Activated T-helper 17 cell treated with anti-CD3 and anti-CD28 coated beads, Interleukin-2, amount 50 U/mL, for 72 hours (primary cell): ENCODE measurements at regions not wholly inside any gene's neighbourhood (a gene's known extent, or its start where the extent isn't known, plus 50 kb on each side); places are given as distances from the start of the nearest gene placed in this dataset.

Source experiments
- ATAC-seq: fragments of 150-1000 bp; cut with Tn5 transposase; replicated peaks from 2 replicates; pipeline ENCODE4 v1.10.0; 2021; ENCODE audit warnings: mild to moderate bottlenecking, moderate library complexity
- H3K27ac Mint-ChIP-seq: one replicate; pipeline ENCODE4 v1.8.0; 2022; ENCODE audit warnings: mixed read lengths
- H3K27me3 Mint-ChIP-seq: one replicate; pipeline ENCODE4 v1.8.0; 2022; ENCODE audit warnings: mixed read lengths
- H3K36me3 Mint-ChIP-seq: one replicate; pipeline ENCODE4 v1.8.0; 2022; ENCODE audit warnings: low read depth, mild to moderate bottlenecking, mixed read lengths
- H3K4me1 Mint-ChIP-seq: one replicate; pipeline ENCODE4 v1.8.0; 2022; ENCODE audit warnings: mixed read lengths
- H3K4me3 Mint-ChIP-seq: one replicate; pipeline ENCODE4 v1.8.0; 2022; ENCODE audit warnings: mild to moderate bottlenecking, mixed read lengths
- H3K9me3 Mint-ChIP-seq: one replicate; pipeline ENCODE4 v1.8.0; 2022; ENCODE audit warnings: mixed read lengths

DNA sequence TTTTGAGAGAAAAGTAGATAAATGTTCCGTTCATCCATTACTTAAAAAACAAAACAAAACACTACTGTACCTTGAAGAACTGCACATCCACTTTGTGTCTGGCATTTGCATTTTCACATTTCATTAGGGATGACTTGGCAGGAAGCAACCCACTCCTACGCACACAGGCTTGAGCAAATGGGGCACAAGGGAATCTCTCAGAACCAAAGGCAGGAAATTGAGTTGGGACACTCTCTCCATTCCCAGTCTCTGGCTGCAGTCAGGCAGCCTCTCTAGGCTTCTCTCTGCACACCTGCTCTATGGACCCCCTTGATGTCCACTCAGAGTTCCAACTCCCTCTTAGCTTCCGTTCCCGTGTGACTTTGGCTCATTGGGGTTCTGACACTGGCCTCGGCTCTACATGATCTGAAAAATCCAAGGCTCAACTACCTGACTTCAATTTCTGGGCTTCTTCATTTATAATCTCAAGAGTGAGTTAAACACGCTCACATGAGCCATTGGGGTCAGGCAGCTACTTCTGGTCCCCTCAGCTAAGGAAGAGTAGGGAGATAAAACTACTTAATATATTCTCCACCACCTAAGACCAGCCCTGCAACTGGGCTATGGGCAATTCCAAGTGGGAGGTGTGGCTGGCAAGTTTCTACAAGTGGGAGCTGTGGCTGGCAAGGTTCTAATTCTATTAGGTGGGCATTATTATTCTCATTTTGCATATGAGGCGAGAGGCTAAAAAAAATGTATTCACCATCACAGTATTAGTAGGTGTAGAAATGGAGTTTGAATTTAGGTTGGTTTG is 251.9 kb downstream of the SOD2 start:
- ATAC-seq, result no peak
- Mint-ChIP-seq H3K27ac (no peak overlapping the region), H3K27me3 (peaks cover 13% of the 10 kb centered on the region), H3K4me3 (no peak overlapping the region), H3K36me3 (no peaks in the 10 kb centered on the region), H3K9me3 (no peaks in the 10 kb centered on the region), H3K4me1 (no peaks in the 10 kb centered on the region)

DNA sequence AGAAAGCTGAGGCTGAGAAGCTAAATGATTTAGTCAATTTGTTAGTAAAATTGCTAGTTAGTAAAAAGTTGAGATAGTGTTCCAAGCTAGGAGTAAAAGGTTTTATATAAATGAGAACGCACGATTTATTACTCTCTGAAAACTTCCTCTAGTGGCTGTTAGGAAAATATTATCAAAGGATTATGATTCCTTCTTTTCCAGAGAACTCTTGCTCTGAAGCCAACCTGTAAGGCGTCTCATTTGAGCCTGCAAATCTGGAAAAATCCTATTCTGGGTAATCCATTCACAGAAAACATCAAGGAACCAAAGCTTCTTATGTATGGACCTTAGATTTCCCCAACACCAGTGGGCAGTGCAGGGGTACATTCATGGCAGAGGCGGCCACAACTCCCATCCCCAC is 252.7 kb downstream of the SOD2 start:
- Mint-ChIP-seq H3K36me3 (no peaks in the 10 kb centered on the region), H3K27ac (no peak overlapping the region), H3K27me3 (peaks cover 18% of the 10 kb centered on the region), H3K4me1 (no peaks in the 10 kb centered on the region), H3K9me3 (no peaks in the 10 kb centered on the region), H3K4me3 (no peak overlapping the region)
- no peak for ATAC-seq

DNA sequence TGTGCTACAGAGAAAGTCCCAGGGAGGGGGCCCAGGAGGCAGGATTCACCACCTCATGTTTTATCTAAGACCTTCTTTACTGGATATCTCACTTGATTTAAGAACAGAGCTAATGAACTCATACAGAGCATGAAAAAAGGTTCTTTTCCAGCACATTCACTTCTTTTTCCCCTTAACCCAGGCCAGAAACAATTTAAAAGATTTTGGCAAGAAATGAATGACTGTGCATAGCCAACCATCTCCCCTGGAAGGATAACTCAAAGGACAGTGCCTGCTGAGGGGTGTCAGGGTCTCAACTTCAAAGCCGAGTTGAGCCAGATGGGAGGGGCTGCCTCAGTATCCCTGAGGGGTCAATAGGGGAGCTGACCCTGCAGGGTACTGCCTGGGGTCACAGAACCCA is 253.4 kb downstream of the SOD2 start:
- H3K27ac Mint-ChIP-seq, result no peak overlapping the region

DNA sequence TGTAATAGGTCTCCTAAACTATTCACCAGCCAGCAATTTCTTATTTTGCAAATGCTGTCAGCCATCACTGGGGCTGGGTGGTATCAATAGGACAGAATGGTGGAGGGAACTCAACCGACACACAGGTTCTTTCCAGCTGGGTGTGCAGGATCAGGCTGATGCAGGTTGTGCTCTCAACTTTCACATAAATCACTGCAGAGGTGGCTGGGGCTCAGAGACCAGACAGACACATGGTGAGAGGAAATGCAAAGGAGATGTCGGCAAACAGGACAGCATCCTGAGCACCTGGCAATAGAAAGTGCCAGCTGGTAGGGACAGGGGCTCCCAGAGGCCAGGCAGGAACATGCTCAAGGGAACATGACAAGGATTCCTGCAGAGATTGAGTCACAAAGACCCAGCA is 254.9 kb downstream of the SOD2 start:
- peaks cover 16% of the 10 kb centered on the region for H3K27me3 Mint-ChIP-seq
- ATAC-seq, result no peak
- H3K4me3 Mint-ChIP-seq, result no peak overlapping the region
- no peak overlapping the region for H3K27ac Mint-ChIP-seq
- H3K4me1 Mint-ChIP-seq, result no peaks in the 10 kb centered on the region
- peaks cover 11% of the 10 kb centered on the region for H3K9me3 Mint-ChIP-seq
- no peaks in the 10 kb centered on the region for H3K36me3 Mint-ChIP-seq

More for the DNA sequence above, 253.4 kb downstream of the SOD2 start:
- Mint-ChIP-seq H3K4me1 (no peaks in the 10 kb centered on the region), H3K36me3 (no peaks in the 10 kb centered on the region), H3K9me3 (peaks cover 4% of the 10 kb centered on the region), H3K27me3 (peaks cover 23% of the 10 kb centered on the region), H3K4me3 (no peak overlapping the region)
- no peak for ATAC-seq

DNA sequence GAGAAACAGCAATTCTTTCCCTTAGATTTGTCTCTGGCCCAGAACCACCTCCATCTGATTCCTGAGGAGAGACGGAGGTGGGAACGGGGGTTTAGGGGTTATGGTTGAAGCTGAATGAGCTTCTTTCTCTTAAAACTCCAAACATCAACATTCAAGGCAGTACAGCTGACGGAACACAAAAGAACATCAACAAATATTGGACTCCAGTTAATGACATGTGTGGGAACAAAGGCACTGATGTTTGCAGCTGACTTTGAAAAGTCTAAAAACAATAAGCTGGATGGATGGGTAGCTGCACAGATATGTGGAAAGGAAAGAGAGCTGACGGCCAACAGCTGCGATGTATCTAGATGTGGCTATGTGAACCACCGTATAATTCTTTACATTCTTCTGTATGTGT is 256.5 kb downstream of the SOD2 start:
- peaks cover 14% of the 10 kb centered on the region for H3K9me3 Mint-ChIP-seq
- H3K4me1 Mint-ChIP-seq, result no peaks in the 10 kb centered on the region
- no peaks in the 10 kb centered on the region for H3K36me3 Mint-ChIP-seq

DNA sequence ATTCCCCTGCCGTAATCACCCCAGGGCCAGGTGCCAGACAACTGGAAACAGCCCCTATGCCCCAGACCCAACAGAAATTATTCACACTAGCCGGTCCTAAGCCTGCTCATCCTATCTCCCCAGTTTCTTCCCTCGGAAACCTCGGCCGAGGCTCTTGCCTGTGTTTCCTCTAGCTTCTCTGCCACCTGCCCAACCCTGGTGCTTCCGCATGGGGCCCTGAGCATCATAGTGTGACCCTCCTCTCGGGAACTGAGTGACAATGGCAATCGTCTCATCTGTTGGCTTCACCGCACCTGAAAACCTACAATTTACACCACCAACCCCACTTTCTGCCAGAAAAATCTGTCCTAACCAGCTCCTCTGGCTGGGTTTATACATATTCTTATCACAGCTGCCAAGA is 257.3 kb downstream of the SOD2 start:
- H3K27me3 Mint-ChIP-seq, result peaks cover 15% of the 10 kb centered on the region
- H3K36me3 Mint-ChIP-seq, result no peaks in the 10 kb centered on the region
- peaks cover 14% of the 10 kb centered on the region for H3K9me3 Mint-ChIP-seq
- no peaks in the 10 kb centered on the region for H3K4me1 Mint-ChIP-seq
- ATAC-seq, result no peak
- H3K27ac Mint-ChIP-seq, result no peak overlapping the region
- no peak overlapping the region for H3K4me3 Mint-ChIP-seq

More for the DNA sequence above, 256.5 kb downstream of the SOD2 start:
- no peak for ATAC-seq
- H3K27ac Mint-ChIP-seq, result no peak overlapping the region
- H3K27me3 Mint-ChIP-seq, result peaks cover 10% of the 10 kb centered on the region
- H3K4me3 Mint-ChIP-seq, result no peak overlapping the region

DNA sequence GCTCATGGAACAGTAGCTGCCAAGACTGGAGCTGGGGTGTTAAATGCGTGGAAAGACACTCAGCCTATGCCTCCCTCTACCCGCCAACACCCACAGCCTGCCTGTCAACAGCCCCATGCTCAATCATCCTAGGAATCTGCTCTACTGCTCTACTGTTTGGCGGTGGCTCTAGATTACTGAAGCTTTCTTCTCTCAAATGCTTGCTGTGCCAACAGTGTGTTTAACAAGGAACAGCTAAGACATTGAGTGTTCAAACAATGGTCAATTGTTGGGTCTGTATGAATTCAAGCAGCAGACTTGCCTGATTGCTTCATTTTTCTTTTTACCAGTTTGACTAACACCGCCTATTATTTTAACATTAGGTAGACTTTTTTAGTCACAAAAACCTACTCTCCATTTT is 258.6 kb downstream of the SOD2 start:
- Mint-ChIP-seq H3K4me1 (no peaks in the 10 kb centered on the region), H3K9me3 (peaks cover 14% of the 10 kb centered on the region), H3K4me3 (no peak overlapping the region), H3K27me3 (peaks cover 20% of the 10 kb centered on the region), H3K27ac (no peak overlapping the region), H3K36me3 (no peaks in the 10 kb centered on the region)
- ATAC-seq, result no peak

DNA sequence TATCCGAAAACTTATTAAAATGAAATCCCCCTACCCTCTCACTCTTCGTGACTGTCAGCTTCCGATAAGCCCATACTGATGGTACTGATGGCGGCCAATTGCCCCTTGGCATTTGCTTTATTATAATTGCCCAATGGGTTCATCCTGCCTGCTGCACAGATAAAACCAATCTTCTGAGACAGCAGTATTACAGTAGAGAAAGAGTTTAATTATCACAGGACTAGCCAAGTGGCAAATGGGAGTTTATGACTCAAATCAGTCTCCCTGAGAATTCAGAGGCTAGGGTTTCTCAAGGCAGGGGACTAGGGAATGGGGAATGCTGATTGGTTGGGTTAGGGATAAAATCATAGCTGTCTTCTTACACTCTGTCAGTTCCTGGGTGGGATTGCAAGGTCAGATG is 259.5 kb downstream of the SOD2 start:
- H3K4me3 Mint-ChIP-seq, result no peak overlapping the region
- ATAC-seq, result no peak
- no peak overlapping the region for H3K27ac Mint-ChIP-seq
- no peaks in the 10 kb centered on the region for H3K4me1 Mint-ChIP-seq
- H3K27me3 Mint-ChIP-seq, result peaks cover 20% of the 10 kb centered on the region
- H3K9me3 Mint-ChIP-seq, result peaks cover 14% of the 10 kb centered on the region
- H3K36me3 Mint-ChIP-seq, result no peaks in the 10 kb centered on the region

DNA sequence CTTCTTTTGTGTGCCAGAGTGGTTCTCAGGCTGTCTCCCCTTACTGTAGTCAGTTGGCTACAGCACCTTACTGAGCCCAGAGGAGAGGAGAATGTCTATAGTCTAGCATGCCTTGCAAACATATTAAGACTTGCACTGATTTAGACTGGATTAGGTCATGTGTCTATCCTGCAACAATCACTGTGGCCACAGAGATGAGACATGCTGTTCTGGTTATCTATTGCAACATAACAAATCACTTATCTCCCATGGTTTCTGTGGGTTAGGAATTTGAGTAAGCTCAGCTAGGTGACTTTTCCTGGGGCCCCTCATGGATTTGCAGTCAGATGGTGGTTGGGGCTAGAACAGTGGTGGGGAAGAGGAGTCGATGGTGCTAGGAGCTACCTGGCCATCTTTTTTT is 261.3 kb downstream of the SOD2 start:
- Mint-ChIP-seq H3K27ac (no peak overlapping the region), H3K9me3 (peaks cover 14% of the 10 kb centered on the region), H3K36me3 (no peaks in the 10 kb centered on the region), H3K4me1 (no peaks in the 10 kb centered on the region), H3K4me3 (no peak overlapping the region), H3K27me3 (peaks cover 23% of the 10 kb centered on the region)
- no peak for ATAC-seq

DNA sequence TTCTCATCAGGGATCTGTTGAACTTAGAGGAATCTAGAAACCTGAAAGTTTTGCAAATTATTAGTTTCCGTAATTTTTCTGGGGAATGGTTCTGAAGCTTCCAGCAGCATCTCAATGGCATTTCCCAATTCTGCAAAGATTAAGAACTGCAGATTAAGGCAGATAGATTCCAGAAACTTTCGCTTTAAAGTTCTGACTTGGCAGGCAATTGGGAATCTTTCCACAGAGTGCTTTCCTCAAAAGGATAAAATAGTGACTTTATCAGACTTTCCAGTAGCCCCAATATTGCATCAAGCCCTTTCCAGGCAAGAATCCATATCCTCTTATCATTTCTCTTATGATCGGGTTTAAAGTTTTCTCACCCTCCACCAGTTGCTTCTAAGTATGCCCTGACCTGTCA is 261.1 kb downstream of the FNDC1 start:
- Mint-ChIP-seq H3K27me3 (peaks cover 23% of the 10 kb centered on the region), H3K9me3 (peaks cover 14% of the 10 kb centered on the region), H3K36me3 (no peaks in the 10 kb centered on the region), H3K4me3 (no peak overlapping the region), H3K27ac (no peak overlapping the region), H3K4me1 (no peaks in the 10 kb centered on the region)
- ATAC-seq, result no peak

DNA sequence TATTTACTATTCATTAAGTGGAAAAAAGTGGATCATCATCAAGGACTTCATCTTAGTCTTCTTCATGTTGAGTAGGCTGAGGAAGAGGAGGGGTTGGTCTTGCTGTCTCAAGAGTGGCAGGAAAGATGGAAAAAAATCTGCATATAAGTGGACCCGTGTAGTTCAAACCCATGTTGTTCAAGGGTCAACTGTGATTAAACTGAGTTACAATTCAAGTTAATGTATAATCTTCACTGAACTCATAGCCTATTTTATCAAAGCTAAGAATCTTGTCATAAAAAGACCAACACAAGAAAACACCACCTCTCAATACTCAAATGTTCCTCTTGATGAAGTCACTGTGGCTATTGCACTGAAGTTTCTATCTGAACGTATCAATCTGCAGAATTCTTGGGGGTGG is 260.2 kb downstream of the FNDC1 start:
- Mint-ChIP-seq H3K27ac (no peak overlapping the region), H3K36me3 (no peaks in the 10 kb centered on the region), H3K27me3 (peaks cover 19% of the 10 kb centered on the region), H3K4me1 (no peaks in the 10 kb centered on the region), H3K4me3 (no peak overlapping the region), H3K9me3 (peaks cover 10% of the 10 kb centered on the region)
- ATAC-seq, result no peak

DNA sequence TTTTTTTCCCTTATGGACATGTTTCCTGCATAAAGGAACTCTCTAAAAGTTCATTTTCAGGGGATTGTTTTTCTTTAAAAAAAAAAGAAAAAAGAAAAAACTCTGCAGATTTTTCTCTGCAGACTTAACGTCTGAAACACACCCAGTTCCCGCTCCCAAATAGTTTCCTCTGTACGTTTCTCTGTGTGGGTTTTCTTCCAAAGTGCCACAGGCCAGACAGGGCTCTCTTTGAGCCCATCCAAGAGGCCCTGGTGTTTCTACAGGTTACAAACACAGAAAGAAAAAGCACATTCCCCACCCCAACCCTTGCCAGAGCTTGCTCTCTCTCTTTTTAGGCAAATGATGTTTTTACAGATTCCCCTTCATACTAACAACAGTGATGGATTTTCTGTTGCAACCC is 258.6 kb downstream of the FNDC1 start:
- Mint-ChIP-seq H3K27me3 (peaks cover 20% of the 10 kb centered on the region), H3K9me3 (peaks cover 1% of the 10 kb centered on the region), H3K27ac (no peak overlapping the region), H3K4me1 (no peaks in the 10 kb centered on the region), H3K4me3 (no peak overlapping the region), H3K36me3 (no peaks in the 10 kb centered on the region)
- ATAC-seq, result no peak

DNA sequence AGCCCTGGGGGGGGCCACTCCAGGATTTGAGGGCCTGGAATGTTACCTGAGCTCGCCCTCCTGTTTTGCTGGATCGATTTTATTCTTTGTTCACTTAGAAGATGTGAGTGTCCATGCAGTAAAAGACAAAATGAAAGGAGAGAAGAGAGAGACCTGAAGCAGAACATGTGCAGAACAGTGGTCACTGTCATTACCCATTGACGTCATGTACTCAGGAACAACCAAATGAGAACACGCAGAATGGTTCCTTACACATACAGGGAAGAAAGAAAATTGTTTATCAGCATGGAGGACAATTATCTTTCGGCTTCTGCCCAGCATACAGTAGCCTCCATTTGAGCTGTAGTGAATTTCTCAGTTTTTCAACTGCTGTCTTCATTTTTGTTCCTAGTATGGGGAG is 258.1 kb downstream of the FNDC1 start:
- H3K27ac Mint-ChIP-seq, result no peak overlapping the region
- no peak overlapping the region for H3K4me3 Mint-ChIP-seq
- no peaks in the 10 kb centered on the region for H3K4me1 Mint-ChIP-seq
- ATAC-seq, result no peak
- H3K36me3 Mint-ChIP-seq, result no peaks in the 10 kb centered on the region
- H3K9me3 Mint-ChIP-seq, result no peaks in the 10 kb centered on the region
- peaks cover 23% of the 10 kb centered on the region for H3K27me3 Mint-ChIP-seq

DNA sequence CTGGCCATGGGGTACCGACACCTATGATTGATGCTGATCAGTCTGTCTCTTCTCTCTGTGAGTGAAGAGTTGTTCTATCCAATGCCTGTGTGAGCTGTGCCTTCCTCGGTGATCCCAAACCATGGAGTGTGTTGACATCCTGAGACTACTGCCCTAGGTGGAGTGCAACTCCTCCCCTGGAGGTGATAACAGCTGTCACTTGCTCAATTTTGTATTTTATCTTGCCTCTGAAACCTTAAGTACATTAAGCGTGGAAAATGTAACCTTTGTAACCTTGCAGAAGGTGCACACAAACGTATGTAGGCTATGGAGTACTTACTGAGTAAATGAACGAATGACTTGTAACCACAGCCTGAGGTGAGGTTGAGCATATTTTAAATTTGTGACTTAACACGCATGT is 256.2 kb downstream of the FNDC1 start:
- ATAC-seq, result no peak
- Mint-ChIP-seq H3K27ac (no peak overlapping the region), H3K9me3 (no peaks in the 10 kb centered on the region), H3K4me3 (no peak overlapping the region), H3K36me3 (no peaks in the 10 kb centered on the region), H3K27me3 (peaks cover 21% of the 10 kb centered on the region), H3K4me1 (no peaks in the 10 kb centered on the region)

DNA sequence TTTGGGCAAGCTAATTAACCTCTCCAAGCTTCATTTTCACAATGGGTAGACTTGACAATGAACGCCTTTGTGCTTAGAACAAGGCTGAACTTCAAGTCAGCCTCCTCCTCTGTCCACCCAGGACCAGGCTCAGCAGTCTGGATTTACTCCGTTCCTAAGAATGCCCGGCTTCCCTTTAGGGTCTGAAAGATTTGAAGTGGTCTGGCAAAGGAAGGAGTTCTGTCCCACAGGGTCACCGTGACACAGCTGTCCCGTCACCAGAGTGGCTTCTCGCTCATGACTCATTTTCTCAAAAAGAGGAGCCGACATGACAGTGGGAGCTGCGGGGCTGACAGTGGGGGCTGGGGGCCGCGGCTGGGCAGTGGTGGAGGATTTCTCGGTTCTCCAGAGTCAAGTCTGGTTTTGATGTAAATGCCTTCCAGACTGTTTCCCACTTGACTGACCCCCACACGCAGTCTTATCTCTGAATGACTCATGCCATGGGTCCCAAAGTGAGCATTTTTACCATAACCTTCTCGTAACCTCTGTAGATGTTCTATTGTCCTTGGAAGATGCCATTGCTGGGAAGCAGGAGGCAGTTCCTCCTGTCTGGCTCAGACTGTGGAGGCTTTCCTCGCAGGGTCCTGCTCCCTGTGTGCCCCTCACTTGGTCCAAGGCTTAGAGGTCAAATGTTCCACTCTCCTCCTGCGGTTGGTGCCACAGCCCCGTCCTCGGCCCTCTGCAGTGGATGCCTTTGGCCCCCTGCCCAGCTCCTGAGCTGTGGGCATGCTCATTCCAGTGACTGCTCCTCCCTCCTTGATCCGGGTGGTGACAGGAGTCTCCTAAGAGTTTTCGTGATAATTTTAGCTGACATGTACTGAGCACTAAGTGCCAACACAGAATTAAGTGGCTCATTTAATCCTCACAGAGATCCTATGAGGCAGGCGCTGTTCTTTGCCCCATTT is 253.1 kb downstream of the FNDC1 start:
- ATAC-seq, result no peak
- H3K4me3 Mint-ChIP-seq, result no peak overlapping the region

More for the DNA sequence above, 253.1 kb downstream of the FNDC1 start:
- Mint-ChIP-seq H3K27ac (no peak overlapping the region), H3K36me3 (no peaks in the 10 kb centered on the region), H3K27me3 (peaks cover 16% of the 10 kb centered on the region), H3K9me3 (no peaks in the 10 kb centered on the region), H3K4me1 (no peaks in the 10 kb centered on the region)
